ENCODE measurements at regions not wholly inside any gene's neighbourhood (a gene's known extent, or its start where the extent isn't known, plus 50 kb on each side); places are given as distances from the start of the nearest gene placed in this dataset.

GRCh38 chr6:65799389-65799788 is 92.4 kb upstream of the EYS start:
- no peak for TF ChIP-seq YY1 (IDR thresholded peaks at IDR 0.05; ENCODE audit: low read depth)
- TF ChIP-seq USF1 (IDR thresholded peaks at IDR 0.05) = no peak
- TF ChIP-seq NFIC (IDR thresholded peaks at IDR 0.05) = no peak
- no peak for TF ChIP-seq TCF12 (IDR thresholded peaks at IDR 0.05; ENCODE audit: low read depth)
- no peak for TF ChIP-seq TAF1 (IDR thresholded peaks at IDR 0.05; ENCODE audit: low read depth)
- no peak for TF ChIP-seq RAD21 (IDR thresholded peaks at IDR 0.05; ENCODE audit: low read depth)
- no peak for TF ChIP-seq REST (IDR thresholded peaks at IDR 0.05; ENCODE audit: low read depth)
- no peak for TF ChIP-seq ZBTB7A (IDR thresholded peaks at IDR 0.05; ENCODE audit: low read depth)
- no peak for TF ChIP-seq MAX (IDR thresholded peaks at IDR 0.05)
- TF ChIP-seq EP300 (IDR thresholded peaks at IDR 0.05; ENCODE audit: borderline replicate concordance) = no peak
- TF ChIP-seq CREB1 (IDR thresholded peaks at IDR 0.05; ENCODE audit: low read depth) = no peak
- TF ChIP-seq EGR1 (IDR thresholded peaks at IDR 0.05) = no peak
- no peak for TF ChIP-seq CEBPB (IDR thresholded peaks at IDR 0.05)
